ENCODE measurements at regions not wholly inside any gene's neighbourhood (a gene's known extent, or its start where the extent isn't known, plus 50 kb on each side); places are given as distances from the start of the nearest gene placed in this dataset.

DNA sequence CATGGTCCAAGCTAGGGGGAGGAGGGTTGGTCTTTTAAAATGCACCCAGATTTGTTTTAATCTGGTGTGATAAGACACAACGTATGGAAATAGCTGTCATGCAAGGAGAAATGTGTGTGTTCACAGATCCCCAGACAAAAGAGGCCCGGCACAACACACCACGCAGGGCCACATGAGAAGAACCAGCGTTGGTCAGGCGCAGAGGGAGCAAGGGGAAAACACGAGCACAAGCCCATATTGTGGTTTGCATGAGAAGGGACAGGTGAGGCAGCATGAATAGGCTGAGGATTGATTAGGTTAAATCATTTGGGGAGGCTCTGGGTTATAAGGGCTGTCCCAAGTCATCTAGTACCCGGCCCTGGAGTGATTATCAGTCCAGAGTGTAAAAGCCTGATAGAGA, 272.5 kb upstream of the NCKAP5 start:
- no peaks in the 10 kb centered on the region for H3K9me2 ChIP-seq (ENCODE audit: insufficient read depth)
- no peaks in the 10 kb centered on the region for H3K9me3 ChIP-seq (ENCODE audit: control insufficient read depth in 1 of 2, insufficient read depth in 1 of 2, low read depth in 1 of 2, low read length in 2 of 2)
- RAD21 ChIA-PET (ENCODE audit: low non-redundant PET in 1 of 2, low total read pairs in 2 of 2, uncharacterized antibody in 2 of 2, unreplicated experiment in 2 of 2): no interaction called here
- DNase-seq (ENCODE audit: low read depth, low spot score) (no peak), ATAC-seq (no peak)
- no peak overlapping the region for H2AFZ ChIP-seq (ENCODE audit: low read depth, low read length, poor library complexity, severe bottlenecking)
- CTCF ChIA-PET: no interaction called here
- POLR2A ChIA-PET: no interaction called here
- H3K79me2 ChIP-seq (ENCODE audit: insufficient read depth, low read length): no peaks in the 10 kb centered on the region
- TF ChIP-seq ZFX (IDR thresholded peaks at IDR 0.05): no peak
- intact Hi-C loops (cut with micrococcal nuclease): loop anchor here (10.0 kb wide), 2 partner anchors 666 to 1166 kb away; partner anchors contain the start of gene LYPD1
- H3K4me1 ChIP-seq (ENCODE audit: control insufficient read depth in 1 of 2, insufficient read depth in 2 of 2, low read length in 2 of 2): peaks cover 0 to 4% of the 10 kb centered on the region in 2 experiments; a peak in 1 of 4 replicates
- H3K27me3 ChIP-seq (ENCODE audit: insufficient read depth, low read length): no peaks in the 10 kb centered on the region; the same call in 1 of the 2 replicates
- H4K20me1 ChIP-seq (ENCODE audit: insufficient read depth): no peaks in the 10 kb centered on the region
- BruUV-seq (replicated peaks): no TSS peak
- no peak overlapping the region for H3K9ac ChIP-seq (ENCODE audit: low read length)
- H3K4me2 ChIP-seq (ENCODE audit: low read length): no peak overlapping the region
- H3K27ac ChIP-seq (ENCODE audit: low read depth, low read length): no peak overlapping the region
- H3K36me3 ChIP-seq (ENCODE audit: control insufficient read depth in 1 of 2, insufficient read depth in 2 of 2, low read length in 2 of 2): no peaks in the 10 kb centered on the region
- no peak overlapping the region for H3K4me3 ChIP-seq (replicated peaks in 1 of 2; ENCODE audit: low read depth in 1 of 2, low read length in 2 of 2)

DNA sequence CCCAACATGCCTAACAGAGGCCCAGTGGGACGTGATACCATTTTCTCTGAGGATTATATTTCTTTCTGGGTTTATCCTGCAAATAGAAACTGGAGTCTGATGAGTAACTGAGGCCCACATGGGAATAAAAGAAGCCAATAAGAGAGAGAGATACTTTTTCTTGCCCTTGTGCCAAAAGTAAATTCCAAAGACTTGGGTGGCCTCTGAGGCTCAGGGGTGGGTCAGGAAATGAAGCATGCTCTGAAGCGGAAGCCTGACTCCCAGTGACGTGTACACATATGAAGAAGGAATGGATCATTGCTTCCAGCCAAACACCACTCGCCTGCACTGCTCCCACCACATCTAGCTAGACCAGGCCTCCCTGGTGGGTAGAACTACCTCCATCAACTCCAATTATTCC, 273.6 kb upstream of the NCKAP5 start:
- Histone ChIP-seq H2AFZ (ENCODE audit: low read depth, low read length, poor library complexity, severe bottlenecking) (no peak overlapping the region), H3K4me1 (ENCODE audit: control insufficient read depth in 1 of 2, insufficient read depth in 2 of 2, low read length in 2 of 2) (no peaks in the 10 kb centered on the region), H3K36me3 (ENCODE audit: control insufficient read depth in 1 of 2, insufficient read depth in 2 of 2, low read length in 2 of 2) (no peaks in the 10 kb centered on the region), H3K79me2 (ENCODE audit: insufficient read depth, low read length) (no peaks in the 10 kb centered on the region), H3K9me3 (ENCODE audit: control insufficient read depth in 1 of 2, insufficient read depth in 1 of 2, low read depth in 1 of 2, low read length in 2 of 2) (no peaks in the 10 kb centered on the region), H3K4me3 (replicated peaks in 1 of 2; ENCODE audit: low read depth in 1 of 2, low read length in 2 of 2) (no peak overlapping the region), H3K4me2 (ENCODE audit: low read length) (no peak overlapping the region), H3K27ac (ENCODE audit: low read depth, low read length) (no peak overlapping the region), H4K20me1 (ENCODE audit: insufficient read depth) (no peaks in the 10 kb centered on the region), H3K9me2 (ENCODE audit: insufficient read depth) (no peaks in the 10 kb centered on the region), H3K9ac (ENCODE audit: low read length) (no peak overlapping the region), H3K27me3 (ENCODE audit: insufficient read depth, low read length) (peaks cover 3% of the 10 kb centered on the region; the same call in 1 of the 2 replicates)
- ATAC-seq (no peak), DNase-seq (ENCODE audit: low read depth, low spot score) (no peak)
- CTCF ChIA-PET: no interaction called here
- BruUV-seq (replicated peaks): no TSS peak
- POLR2A ChIA-PET: no interaction called here
- intact Hi-C loops (cut with micrococcal nuclease): loop anchor here (10.0 kb wide), 2 partner anchors 667 to 1167 kb away; partner anchors contain the start of gene LYPD1
- RAD21 ChIA-PET (ENCODE audit: low non-redundant PET in 1 of 2, low total read pairs in 2 of 2, uncharacterized antibody in 2 of 2, unreplicated experiment in 2 of 2): no interaction called here
- no peak for TF ChIP-seq EZH2phosphoT487 (IDR thresholded peaks at IDR 0.05; ENCODE audit: borderline replicate concordance)
- no peak for TF ChIP-seq SIN3A (IDR thresholded peaks at IDR 0.05; ENCODE audit: low read depth)
- no peak for TF ChIP-seq CBX3 (IDR thresholded peaks at IDR 0.05; ENCODE audit: low read depth)
- TF ChIP-seq SP1 (IDR thresholded peaks at IDR 0.05; ENCODE audit: low read depth): no peak
- TF ChIP-seq EZH2 (IDR thresholded peaks at IDR 0.05): no peak
- TF ChIP-seq FOSL1 (IDR thresholded peaks at IDR 0.05; ENCODE audit: low read depth): no peak
- no peak for TF ChIP-seq ZFX (IDR thresholded peaks at IDR 0.05)
- no peak for TF ChIP-seq POLR2A (IDR thresholded peaks at IDR 0.05; ENCODE audit: borderline replicate concordance, extremely low read depth, insufficient read depth, insufficient read length)
- TF ChIP-seq, protein P1, sequence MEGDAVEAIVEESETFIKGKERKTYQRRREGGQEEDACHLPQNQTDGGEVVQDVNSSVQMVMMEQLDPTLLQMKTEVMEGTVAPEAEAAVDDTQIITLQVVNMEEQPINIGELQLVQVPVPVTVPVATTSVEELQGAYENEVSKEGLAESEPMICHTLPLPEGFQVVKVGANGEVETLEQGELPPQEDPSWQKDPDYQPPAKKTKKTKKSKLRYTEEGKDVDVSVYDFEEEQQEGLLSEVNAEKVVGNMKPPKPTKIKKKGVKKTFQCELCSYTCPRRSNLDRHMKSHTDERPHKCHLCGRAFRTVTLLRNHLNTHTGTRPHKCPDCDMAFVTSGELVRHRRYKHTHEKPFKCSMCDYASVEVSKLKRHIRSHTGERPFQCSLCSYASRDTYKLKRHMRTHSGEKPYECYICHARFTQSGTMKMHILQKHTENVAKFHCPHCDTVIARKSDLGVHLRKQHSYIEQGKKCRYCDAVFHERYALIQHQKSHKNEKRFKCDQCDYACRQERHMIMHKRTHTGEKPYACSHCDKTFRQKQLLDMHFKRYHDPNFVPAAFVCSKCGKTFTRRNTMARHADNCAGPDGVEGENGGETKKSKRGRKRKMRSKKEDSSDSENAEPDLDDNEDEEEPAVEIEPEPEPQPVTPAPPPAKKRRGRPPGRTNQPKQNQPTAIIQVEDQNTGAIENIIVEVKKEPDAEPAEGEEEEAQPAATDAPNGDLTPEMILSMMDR (IDR thresholded peaks at IDR 0.05 in 2 of 3, conservative IDR thresholded peaks at IDR 0.05 in 1 of 3; ENCODE audit: borderline replicate concordance in 1 of 3, insufficient read depth in 1 of 3, low read depth in 2 of 3, low read length in 2 of 3): no peak
- no peak for TF ChIP-seq EGR1 (IDR thresholded peaks at IDR 0.05; ENCODE audit: low read depth)
